Transverse colon (tissue), 4 donors: ENCODE measurements at regions not wholly inside any gene's neighbourhood (a gene's known extent, or its start where the extent isn't known, plus 50 kb on each side); places are given as distances from the start of the nearest gene placed in this dataset.

Experiments
- EP300 ChIP-seq: sonication (generic); formaldehyde crosslinking; IDR thresholded peaks from one replicate; pipeline ENCODE4 v1.6.1; 2017; ENCODE audit warnings: antibody characterized with exemption, low read depth
- POLR2A ChIP-seq: fragments of 450-650 bp; IDR thresholded peaks from one replicate; pipeline ENCODE4 v1.6.1; 2016; ENCODE audit warnings: antibody characterized with exemption, mild to moderate bottlenecking, moderate library complexity
- POLR2AphosphoS5 ChIP-seq, 3 donors: sonication (generic); formaldehyde crosslinking; IDR thresholded peaks; one replicate each; pipeline ENCODE4 v1.6.1; 2016; ENCODE audit warnings: antibody characterized with exemption in 3 of 3
- TF ChIP-seq, protein P1 (sequence below), 5 experiments: fragments of 200-600 bp in 3 of 5; fragments of 450-650 bp in 2 of 5; sonication (generic) in 3 of 5; IDR thresholded peaks; 1 replicate in 2 of 5; 2 replicates in 3 of 5; pipeline ENCODE4 v1.5.1; 2016 to 2017; ENCODE audit warnings: antibody characterized with exemption in 5 of 5, inconsistent platforms in 3 of 5, mild to moderate bottlenecking in 2 of 5, moderate library complexity in 1 of 5

DNA sequence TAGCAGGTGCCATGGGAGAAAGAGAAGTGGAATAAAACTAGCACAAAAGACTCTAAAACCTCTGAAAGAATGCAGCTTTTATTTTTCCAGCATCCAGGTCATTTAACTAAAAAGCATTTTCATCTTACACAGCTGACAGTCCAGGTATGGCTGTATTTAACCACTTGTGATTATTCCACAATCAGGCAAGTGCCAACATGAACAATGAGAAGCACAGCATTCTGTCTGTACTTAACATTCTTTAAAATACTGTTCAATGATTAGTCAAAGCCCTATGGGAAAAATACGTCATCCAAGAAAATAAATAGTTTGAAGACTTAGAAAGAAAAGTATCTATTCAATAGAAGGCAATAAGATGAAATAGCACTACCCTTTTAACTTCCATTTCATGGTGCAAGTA is 246.9 kb downstream of the LIG4 start:
- TF ChIP-seq, protein P1, sequence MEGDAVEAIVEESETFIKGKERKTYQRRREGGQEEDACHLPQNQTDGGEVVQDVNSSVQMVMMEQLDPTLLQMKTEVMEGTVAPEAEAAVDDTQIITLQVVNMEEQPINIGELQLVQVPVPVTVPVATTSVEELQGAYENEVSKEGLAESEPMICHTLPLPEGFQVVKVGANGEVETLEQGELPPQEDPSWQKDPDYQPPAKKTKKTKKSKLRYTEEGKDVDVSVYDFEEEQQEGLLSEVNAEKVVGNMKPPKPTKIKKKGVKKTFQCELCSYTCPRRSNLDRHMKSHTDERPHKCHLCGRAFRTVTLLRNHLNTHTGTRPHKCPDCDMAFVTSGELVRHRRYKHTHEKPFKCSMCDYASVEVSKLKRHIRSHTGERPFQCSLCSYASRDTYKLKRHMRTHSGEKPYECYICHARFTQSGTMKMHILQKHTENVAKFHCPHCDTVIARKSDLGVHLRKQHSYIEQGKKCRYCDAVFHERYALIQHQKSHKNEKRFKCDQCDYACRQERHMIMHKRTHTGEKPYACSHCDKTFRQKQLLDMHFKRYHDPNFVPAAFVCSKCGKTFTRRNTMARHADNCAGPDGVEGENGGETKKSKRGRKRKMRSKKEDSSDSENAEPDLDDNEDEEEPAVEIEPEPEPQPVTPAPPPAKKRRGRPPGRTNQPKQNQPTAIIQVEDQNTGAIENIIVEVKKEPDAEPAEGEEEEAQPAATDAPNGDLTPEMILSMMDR (IDR thresholded peaks at IDR 0.05) = no peak
- no peak for TF ChIP-seq POLR2A
- TF ChIP-seq POLR2AphosphoS5 (IDR thresholded peaks at IDR 0.05) = no peak
- no peak for TF ChIP-seq EP300
